ENCODE measurements at regions not wholly inside any gene's neighbourhood (a gene's known extent, or its start where the extent isn't known, plus 50 kb on each side); places are given as distances from the start of the nearest gene placed in this dataset.
"Not testable (repeated sequence)": the region's sequence is repeated elsewhere in the genome, so short reads cannot be mapped to it uniquely, and the experiment has no call there.

DNA sequence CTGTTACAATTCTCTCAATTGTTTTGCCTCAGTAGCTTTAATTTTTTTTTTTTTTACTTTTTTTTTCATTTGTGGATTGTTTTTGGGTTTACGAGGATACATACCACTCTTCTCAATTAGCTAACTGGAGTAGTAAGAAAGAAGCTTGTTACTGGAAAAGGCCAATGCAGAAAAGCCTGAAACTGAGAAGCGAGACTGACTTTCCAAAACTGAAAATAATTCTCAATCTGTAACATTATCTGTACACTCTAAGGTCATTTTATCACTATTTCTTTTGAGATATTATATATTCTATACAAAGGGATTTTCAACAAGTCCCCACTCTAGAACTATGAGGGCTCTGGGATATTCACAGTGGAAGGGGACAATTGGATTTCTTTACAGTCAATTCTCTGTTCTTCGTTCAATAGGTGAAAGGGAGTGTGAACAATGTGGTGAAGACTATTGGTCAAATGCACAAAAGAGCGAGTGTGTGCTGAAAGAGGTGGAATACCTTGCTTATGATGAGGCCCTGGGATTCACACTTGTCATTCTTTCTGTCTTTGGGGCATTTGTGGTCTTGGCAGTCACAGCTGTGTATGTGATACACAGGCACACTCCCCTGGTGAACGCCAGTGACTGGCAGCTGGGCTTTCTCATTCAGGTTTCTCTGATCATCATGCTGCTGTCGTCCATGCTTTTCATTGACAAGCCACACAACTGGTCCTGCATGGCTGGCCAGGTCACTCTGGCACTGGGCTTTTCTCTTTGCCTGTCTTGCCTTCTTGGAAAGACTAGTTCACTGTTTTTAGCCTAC, 83.9 kb upstream of the KCNAB1 start:
- Mint-ChIP-seq H3K36me3 (no peaks in the 10 kb centered on the region), H3K27ac (no peak overlapping the region), H3K27me3 (peaks cover 4% of the 10 kb centered on the region), H3K4me1 (no peaks in the 10 kb centered on the region), H3K9me3 (no peaks in the 10 kb centered on the region), H3K4me3 (no peak overlapping the region)
- DNase-seq = no peak
- no peak for ATAC-seq (ENCODE audit: low read depth)
- POLR2A ChIA-PET = no interaction called here

DNA sequence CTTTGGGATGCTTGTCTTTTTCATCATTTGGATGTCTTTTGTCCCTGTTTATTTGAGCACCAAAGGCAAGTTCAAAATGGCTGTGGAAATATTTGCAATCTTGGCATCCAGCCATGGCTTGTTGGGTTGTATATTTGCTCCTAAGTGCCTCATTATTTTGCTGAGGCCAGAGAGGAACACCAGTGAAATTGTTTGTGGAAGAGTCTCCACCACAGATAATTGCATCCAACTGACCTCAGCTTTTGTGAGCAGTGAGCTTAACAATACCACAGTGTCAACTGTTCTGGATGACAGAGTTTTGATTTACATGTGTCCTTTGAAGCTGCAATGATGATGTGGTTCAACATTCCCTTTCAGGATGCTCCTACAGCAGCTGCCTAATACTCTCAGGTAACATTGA, 83.0 kb upstream of the KCNAB1 start:
- ATAC-seq (ENCODE audit: low read depth) (no peak), DNase-seq (no peak)
- no peaks in the 10 kb centered on the region for H3K9me3 Mint-ChIP-seq
- H3K27me3 Mint-ChIP-seq = peaks cover 4% of the 10 kb centered on the region
- no peak overlapping the region for H3K27ac Mint-ChIP-seq
- no peaks in the 10 kb centered on the region for H3K4me1 Mint-ChIP-seq
- H3K36me3 Mint-ChIP-seq = no peaks in the 10 kb centered on the region
- H3K4me3 Mint-ChIP-seq = no peak overlapping the region
- POLR2A ChIA-PET = no interaction called here

DNA sequence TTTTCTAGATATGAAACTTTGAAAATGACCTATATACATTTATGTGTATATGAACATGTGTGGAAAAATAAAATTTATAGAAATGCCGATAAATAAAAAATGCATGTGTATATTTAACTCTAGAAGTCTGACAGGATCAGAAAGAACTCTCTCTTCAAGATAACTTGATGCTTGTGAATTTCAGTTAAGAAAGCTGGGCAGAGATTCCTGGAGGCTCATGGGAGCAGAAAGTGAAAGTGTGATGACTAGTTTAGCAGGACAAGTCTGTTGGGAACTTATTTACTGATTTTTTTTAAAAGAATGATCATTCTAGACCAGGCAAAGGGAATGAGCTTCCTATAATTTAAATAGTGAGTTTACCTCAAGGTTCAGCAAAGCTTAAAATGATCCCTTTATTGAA, 81.5 kb upstream of the KCNAB1 start:
- no peak for ATAC-seq (ENCODE audit: low read depth)
- POLR2A ChIA-PET = no interaction called here
- H3K4me1 Mint-ChIP-seq = no peaks in the 10 kb centered on the region
- H3K4me3 Mint-ChIP-seq = no peak overlapping the region
- H3K36me3 Mint-ChIP-seq = no peaks in the 10 kb centered on the region
- H3K27ac Mint-ChIP-seq = no peak overlapping the region
- no peaks in the 10 kb centered on the region for H3K9me3 Mint-ChIP-seq
- H3K27me3 Mint-ChIP-seq = peaks cover 5% of the 10 kb centered on the region
- DNase-seq = no peak

DNA sequence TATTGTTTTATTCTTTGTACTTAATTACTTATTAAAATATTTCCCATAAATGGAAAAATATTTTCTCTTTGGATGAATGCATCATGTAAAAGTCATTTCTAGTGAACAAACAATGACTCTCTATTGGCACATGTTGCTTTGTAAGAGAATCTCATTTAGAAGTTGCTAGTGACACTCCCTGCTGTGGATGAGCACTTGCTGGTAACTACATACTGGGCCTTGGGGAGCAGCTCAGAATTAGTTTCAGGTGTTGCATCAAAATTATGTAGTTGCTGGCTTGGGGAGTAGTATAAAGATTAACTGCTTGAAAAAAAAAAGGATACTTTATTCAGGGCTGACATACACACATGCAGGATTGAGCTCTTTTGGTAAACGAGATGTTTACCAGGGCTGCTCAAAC, 80.3 kb upstream of the KCNAB1 start:
- no peaks in the 10 kb centered on the region for H3K9me3 Mint-ChIP-seq
- peaks cover 8% of the 10 kb centered on the region for H3K27me3 Mint-ChIP-seq
- H3K27ac Mint-ChIP-seq = no peak overlapping the region
- no peak overlapping the region for H3K4me3 Mint-ChIP-seq
- no peaks in the 10 kb centered on the region for H3K4me1 Mint-ChIP-seq
- no peaks in the 10 kb centered on the region for H3K36me3 Mint-ChIP-seq
- DNase-seq = no peak
- POLR2A ChIA-PET = no interaction called here
- no peak for ATAC-seq (ENCODE audit: low read depth)

DNA sequence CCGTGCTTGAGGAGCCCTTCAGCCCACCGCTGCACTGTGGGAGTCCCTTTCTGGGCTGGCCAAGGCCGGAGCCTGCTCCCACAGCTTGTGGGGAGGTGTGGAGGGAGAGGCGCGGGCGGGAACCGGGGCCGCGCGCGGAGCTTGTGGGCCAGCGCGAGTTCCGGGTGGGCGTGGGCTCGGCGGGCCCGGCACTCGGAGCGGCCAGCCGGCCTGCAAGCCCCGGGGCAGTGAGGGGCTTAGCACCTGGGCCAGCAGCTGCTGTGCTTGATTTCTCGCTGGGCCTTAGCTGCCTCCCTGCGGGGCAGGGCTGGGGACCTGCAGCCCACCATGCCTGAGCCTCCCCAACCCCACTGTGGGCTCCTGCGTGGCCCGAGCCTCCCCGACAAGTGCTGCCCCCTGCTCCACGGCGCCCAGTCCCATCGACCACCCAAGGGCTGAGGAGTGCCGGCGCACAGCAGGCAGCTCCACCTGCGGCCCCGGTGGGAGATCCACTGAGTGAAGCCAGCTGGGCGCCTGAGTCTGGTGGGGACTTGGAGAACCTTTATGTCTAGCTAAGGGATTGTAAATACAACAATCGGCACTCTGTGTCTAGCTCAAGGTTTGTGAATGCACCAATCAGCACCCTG, 79.0 kb upstream of the KCNAB1 start:
- H3K27me3 Mint-ChIP-seq; DNase-seq; H3K36me3 Mint-ChIP-seq; H3K4me1 Mint-ChIP-seq; H3K4me3 Mint-ChIP-seq; H3K27ac Mint-ChIP-seq; POLR2A ChIA-PET; ATAC-seq (ENCODE audit: low read depth); H3K9me3 Mint-ChIP-seq: not testable (repeated sequence)

DNA sequence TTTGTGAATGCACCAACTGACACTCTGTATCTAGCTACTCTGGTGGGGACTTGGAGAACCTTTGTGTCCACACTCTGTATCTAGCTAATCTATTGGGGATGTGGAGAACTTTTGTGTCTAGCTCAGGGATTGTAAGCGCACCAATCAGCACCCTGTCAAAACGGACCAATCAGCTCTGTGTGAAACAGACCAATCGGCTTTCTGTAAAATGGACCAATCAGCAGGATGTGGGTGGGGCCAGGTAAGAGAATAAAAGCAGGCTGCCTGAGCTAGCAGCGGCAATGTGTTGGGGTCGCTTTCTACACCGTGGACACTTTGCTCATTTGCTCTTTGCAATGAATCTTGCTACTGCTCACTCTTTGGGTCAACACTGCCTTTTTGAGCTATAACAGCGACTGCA, 78.5 kb upstream of the KCNAB1 start:
- not testable (repeated sequence) for ATAC-seq (ENCODE audit: low read depth)

DNA sequence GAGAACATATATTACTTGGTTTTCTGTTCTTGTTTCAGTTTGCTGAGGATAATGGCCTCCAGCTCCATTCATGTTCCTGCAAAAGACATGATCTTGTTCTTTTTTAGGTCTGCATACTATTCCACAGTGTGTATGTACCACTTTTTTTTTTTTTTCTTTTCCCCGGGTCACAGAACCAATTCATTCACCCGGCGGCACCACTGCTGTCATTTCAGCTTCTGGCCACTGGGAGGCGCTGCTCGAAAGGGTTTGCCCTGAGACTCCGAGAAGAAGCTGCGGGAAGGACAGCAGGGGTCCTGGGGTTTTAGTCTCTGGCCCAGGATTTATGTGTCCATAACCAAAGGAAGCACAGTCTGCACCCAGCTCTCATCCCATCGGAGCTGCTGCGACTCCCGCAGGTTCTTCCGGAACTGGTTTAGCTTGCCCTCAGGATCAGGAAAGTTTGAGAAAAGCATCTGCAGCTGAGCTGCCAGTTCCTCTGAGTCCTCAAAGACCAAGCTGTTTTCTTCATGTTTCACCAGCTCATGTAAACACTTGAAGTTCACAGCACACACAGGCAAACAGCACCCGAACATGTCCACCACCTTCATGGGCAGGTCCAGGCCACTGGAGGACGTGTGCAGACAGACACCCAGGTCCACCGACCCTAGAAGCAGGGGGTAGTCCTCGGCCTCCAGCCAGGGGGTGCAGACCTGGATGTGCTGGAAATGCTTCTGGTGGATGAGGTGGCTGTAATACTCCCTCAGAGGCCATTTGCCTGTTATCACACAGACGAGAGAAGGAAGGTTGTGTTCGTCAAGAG, 76.3 kb upstream of the KCNAB1 start:
- H3K9me3 Mint-ChIP-seq; H3K4me3 Mint-ChIP-seq; POLR2A ChIA-PET; H3K36me3 Mint-ChIP-seq; ATAC-seq (ENCODE audit: low read depth); H3K4me1 Mint-ChIP-seq; H3K27ac Mint-ChIP-seq: not testable (repeated sequence)
- DNase-seq = peak; percentile 67
- peaks cover 17% of the 10 kb centered on the region for H3K27me3 Mint-ChIP-seq

More for the DNA sequence above, 78.5 kb upstream of the KCNAB1 start:
- H3K27ac Mint-ChIP-seq, H3K9me3 Mint-ChIP-seq, H3K4me1 Mint-ChIP-seq, H3K27me3 Mint-ChIP-seq, POLR2A ChIA-PET, DNase-seq, H3K36me3 Mint-ChIP-seq, H3K4me3 Mint-ChIP-seq: not testable (repeated sequence)

DNA sequence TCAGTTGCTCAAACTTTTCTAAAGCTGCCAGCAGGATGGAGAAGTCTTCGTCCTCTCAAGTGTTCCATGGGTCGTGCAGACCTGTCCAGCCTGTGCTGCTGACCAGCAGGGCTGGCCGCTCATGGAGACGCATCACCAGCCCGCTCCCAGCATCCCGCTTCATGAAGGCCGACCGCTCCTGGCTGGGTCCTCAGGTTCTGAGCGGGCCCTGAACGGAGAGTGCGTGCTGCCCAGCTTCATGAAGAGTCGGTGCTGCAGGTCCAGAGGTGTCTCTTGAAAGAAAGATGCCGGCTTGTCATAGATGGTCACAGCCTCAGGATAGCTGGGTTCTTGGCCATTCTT, 75.8 kb upstream of the KCNAB1 start:
- Mint-ChIP-seq H3K4me1 (no peaks in the 10 kb centered on the region), H3K4me3 (no peak overlapping the region), H3K27me3 (peaks cover 18% of the 10 kb centered on the region), H3K9me3 (no peaks in the 10 kb centered on the region), H3K27ac (no peak overlapping the region), H3K36me3 (no peaks in the 10 kb centered on the region)
- ATAC-seq (ENCODE audit: low read depth) (no peak), DNase-seq (no peak)
- POLR2A ChIA-PET = no interaction called here

DNA sequence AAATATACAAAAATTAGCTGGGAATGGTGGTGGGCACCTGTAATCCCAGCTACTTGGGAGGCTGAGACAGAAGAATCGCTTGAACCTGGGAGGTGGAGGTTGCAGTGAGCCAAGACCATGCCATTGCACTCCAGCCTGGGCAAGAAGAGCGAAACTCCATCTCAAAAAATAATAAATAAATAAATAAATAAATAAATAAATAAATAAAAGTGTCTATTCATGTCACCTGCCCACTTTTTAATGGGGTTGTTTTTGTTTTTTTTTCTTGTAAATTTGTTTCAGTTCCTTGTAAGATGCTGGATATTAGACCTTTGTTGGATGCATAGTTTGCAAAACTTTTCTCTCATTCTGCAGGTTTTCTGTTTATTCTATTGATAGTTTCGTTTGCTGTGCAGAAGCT, 71.9 kb upstream of the KCNAB1 start:
- H3K9me3 Mint-ChIP-seq; H3K4me1 Mint-ChIP-seq; H3K36me3 Mint-ChIP-seq; ATAC-seq (ENCODE audit: low read depth); H3K4me3 Mint-ChIP-seq; DNase-seq; H3K27ac Mint-ChIP-seq; POLR2A ChIA-PET: not testable (repeated sequence)
- peaks cover 18% of the 10 kb centered on the region for H3K27me3 Mint-ChIP-seq

DNA sequence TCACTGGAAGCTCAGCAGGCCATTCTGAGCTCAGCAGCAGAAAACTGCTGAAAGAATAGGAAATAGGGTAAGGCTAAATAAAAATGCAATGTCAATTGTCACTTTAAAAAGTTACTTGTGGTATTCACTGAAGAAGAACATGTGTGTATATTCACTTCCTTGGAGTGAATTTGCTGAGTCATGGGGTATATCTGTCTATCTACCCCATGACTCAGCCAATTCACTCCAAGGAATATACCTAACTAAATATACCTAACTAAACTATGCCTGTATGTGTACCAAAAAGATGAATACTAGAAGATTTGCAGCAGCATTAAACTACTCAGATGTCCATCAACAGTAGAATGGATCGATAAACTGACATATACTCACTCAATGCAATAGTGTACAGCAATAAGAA, 69.5 kb upstream of the KCNAB1 start:
- Mint-ChIP-seq H3K9me3 (peaks cover 3% of the 10 kb centered on the region), H3K27me3 (peaks cover 12% of the 10 kb centered on the region), H3K36me3 (no peaks in the 10 kb centered on the region), H3K4me3 (no peak overlapping the region), H3K27ac (no peak overlapping the region), H3K4me1 (peaks cover 1% of the 10 kb centered on the region)
- POLR2A ChIA-PET = no interaction called here
- no peak for DNase-seq
- ATAC-seq (ENCODE audit: low read depth) = no peak

DNA sequence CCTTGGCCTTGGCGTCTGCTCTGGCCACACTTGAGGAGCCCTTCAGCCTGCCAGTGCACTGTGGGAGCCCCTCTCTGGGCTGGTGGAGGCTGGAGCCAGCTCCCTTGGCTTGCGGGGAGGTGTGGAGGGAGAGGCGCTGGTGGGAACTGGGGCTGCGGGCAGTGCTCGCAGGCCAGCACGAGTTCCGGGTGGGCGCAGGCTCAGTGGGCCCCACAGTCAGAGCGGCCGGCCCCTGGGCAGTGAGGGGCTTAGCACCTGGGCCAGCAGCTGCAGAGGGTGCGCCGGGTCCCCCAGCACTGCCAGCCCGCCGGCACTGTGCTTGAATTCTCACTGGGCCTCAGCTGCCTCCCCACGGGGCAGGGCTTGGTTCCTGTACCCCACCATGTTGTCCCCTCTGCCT, 68.7 kb upstream of the KCNAB1 start:
- peaks cover 1% of the 10 kb centered on the region for H3K4me1 Mint-ChIP-seq
- H3K27me3 Mint-ChIP-seq = peaks cover 12% of the 10 kb centered on the region
- POLR2A ChIA-PET = no interaction called here

DNA sequence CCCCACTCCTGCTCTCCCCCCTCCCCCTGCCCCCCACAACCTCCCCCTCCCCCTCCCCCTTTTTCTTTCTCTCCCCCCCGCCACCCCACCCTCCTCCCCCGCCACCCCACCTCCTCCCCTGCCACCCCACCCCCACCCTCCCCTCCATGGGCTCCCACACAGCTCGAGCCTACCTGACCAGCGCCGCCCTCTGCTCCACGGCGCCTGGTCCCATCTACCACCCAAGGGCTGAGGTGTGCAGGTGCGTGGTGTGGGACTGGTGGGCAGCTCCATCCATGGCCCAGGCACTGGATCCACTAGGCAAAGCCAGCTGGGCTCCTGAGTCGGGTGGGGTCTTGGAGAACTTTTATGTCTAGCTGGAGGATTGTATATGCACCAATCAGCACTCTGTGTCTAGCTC, 68.3 kb upstream of the KCNAB1 start:
- Mint-ChIP-seq H3K9me3 (peaks cover 3% of the 10 kb centered on the region), H3K27ac (no peak overlapping the region), H3K4me3 (no peak overlapping the region), H3K4me1 (peaks cover 1% of the 10 kb centered on the region), H3K36me3 (no peaks in the 10 kb centered on the region), H3K27me3 (peaks cover 10% of the 10 kb centered on the region)
- ATAC-seq (ENCODE audit: low read depth) (no peak), DNase-seq (no peak)
- POLR2A ChIA-PET = no interaction called here

More for the DNA sequence above, 68.7 kb upstream of the KCNAB1 start:
- Mint-ChIP-seq H3K4me3 (no peak overlapping the region), H3K9me3 (peaks cover 3% of the 10 kb centered on the region), H3K27ac (no peak overlapping the region), H3K36me3 (no peaks in the 10 kb centered on the region)
- no peak for ATAC-seq (ENCODE audit: low read depth)
- no peak for DNase-seq

DNA sequence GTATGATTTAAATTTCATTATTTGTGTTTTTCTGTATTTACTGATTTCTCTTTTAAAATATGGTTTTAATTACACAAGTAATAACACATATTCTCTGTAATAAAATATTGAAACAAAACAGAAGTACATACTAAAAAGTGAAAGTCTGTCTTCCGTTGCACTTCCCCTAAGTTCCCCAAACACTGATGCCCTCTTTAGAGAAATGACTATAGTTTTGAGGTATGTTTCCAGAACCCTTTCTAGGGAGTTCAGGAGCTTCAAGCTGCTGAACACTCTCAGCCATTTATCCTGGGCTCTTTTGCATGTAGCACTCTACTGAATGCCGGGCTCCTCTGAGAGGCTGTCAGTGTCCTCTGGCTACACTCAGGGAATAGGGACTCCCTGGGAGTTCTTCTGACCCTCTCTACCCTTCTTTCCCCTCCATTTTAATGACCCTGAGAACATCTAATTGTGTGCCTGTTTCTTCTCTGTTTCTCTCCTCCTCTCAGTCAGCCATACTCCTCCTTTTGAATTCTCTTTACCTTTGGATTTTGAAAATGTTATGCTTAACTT, 60.4 kb upstream of the KCNAB1 start:
- Mint-ChIP-seq H3K4me1 (no peaks in the 10 kb centered on the region), H3K27me3 (peaks cover 19% of the 10 kb centered on the region), H3K4me3 (no peak overlapping the region), H3K27ac (no peak overlapping the region), H3K36me3 (no peaks in the 10 kb centered on the region), H3K9me3 (no peaks in the 10 kb centered on the region)
- DNase-seq = no peak
- no peak for ATAC-seq (ENCODE audit: low read depth)
- POLR2A ChIA-PET = no interaction called here

DNA sequence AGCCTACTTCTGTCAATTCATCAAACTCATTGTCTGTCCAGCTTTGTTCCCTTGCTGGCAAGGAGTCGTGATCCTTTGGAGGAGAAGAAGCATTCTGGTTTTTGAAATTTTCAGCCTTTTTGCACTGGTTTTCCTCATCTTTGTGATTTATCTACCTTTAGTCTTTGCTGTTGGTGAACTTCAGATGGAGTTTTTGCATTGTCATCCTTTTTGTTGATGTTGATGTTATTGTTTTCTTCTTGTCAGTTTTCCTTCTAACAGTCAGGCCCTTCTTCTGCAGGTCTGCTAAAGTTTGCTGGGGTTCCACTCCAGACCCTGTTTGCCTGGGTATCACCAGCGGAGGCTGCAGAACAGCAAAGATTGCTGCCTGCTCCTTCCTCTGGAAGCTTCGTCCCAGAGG, 52.2 kb upstream of the KCNAB1 start:
- DNase-seq; ATAC-seq (ENCODE audit: low read depth); H3K27ac Mint-ChIP-seq; H3K4me3 Mint-ChIP-seq; H3K4me1 Mint-ChIP-seq; POLR2A ChIA-PET; H3K36me3 Mint-ChIP-seq; H3K27me3 Mint-ChIP-seq; H3K9me3 Mint-ChIP-seq: not testable (repeated sequence)
